ENCODE measurements at regions not wholly inside any gene's neighbourhood (a gene's known extent, or its start where the extent isn't known, plus 50 kb on each side); places are given as distances from the start of the nearest gene placed in this dataset.

- TF ChIP-seq FEZF1 (tag by site-specific recombination; IDR thresholded peaks at IDR 0.05) (no peak), ZNF664 (tag by site-specific recombination; IDR thresholded peaks at IDR 0.05) (no peak), YY1 (tag by site-specific recombination; IDR thresholded peaks at IDR 0.05) (no peak), ZNF645 (tag by site-specific recombination; IDR thresholded peaks at IDR 0.05) (no peak), CTCF (tag by site-specific recombination; IDR thresholded peaks at IDR 0.05) (no peak)
Observed at GRCh38 chr4:80134936-80135701, 62.1 kb upstream of the ANTXR2 start.

Measured in HEK293 (cell line).